HEK293 (cell line): ENCODE measurements at regions not wholly inside any gene's neighbourhood (a gene's known extent, or its start where the extent isn't known, plus 50 kb on each side); places are given as distances from the start of the nearest gene placed in this dataset.

Experiments
- CTCF ChIA-PET: fragments of 350-600 bp; formaldehyde crosslinking; extraction: SDS; loops from one replicate; lab custom pipeline; 2021; ENCODE audit warnings: antibody characterized with exemption; lab: Yijun Ruan, JAX
- POLR2A ChIA-PET: fragments of 300-600 bp; formaldehyde crosslinking; extraction: SDS; loops from one replicate; lab custom pipeline; 2020; ENCODE audit warnings: antibody characterized with exemption, inconsistent platforms; lab: Yijun Ruan, JAX
- H3K27ac ChIP-seq: fragments of 200-500 bp; sonication (Bioruptor generic); 2 replicates; pipeline ENCODE4 v1.5.1; 2014; ENCODE audit warnings: low read depth, low read length, control low read depth, inconsistent platforms; ENCODE audit errors: extremely low read depth
- H3K36me3 ChIP-seq, 2 experiments: fragments of 200-500 bp in 1 of 2; sonication (Bioruptor generic) in 1 of 2; 1 replicate in 1 of 2; 2 replicates in 1 of 2; pipeline ENCODE4 v1.5.1; 2014 to 2017; ENCODE audit warnings: inconsistent platforms in 2 of 2, low read length in 2 of 2; ENCODE audit not compliant: control insufficient read depth in 2 of 2, insufficient read depth in 1 of 2
- H3K4me1 ChIP-seq: fragments of 200-500 bp; sonication (Bioruptor generic); 2 replicates; pipeline ENCODE4 v1.5.1; 2014; ENCODE audit warnings: mild to moderate bottlenecking, low read length, inconsistent platforms; ENCODE audit not compliant: control insufficient read depth, insufficient read depth
- H3K4me3 ChIP-seq: 2 replicates; pipeline ENCODE4 v1.5.1; 2011; ENCODE audit warnings: low read depth, mild to moderate bottlenecking, control low read depth, low read length, moderate library complexity
- H3K9me3 ChIP-seq: fragments of 200-500 bp; sonication (Bioruptor generic); 2 replicates; pipeline ENCODE4 v1.5.1; 2014; ENCODE audit warnings: low read depth, low read length, inconsistent platforms; ENCODE audit not compliant: control insufficient read depth, insufficient read depth
- HOXA7 ChIP-seq: sonication (generic); formaldehyde crosslinking; IDR thresholded peaks from 2 replicates; pipeline ENCODE4 v1.8.1; 2022; ENCODE audit warnings: missing genetic modification reagents, borderline replicate concordance
- PRDM10 ChIP-seq: fragments of 450-650 bp; formaldehyde crosslinking; IDR thresholded peaks from 2 replicates; pipeline ENCODE4 v1.5.1; 2016; ENCODE audit warnings: missing biosample characterization, missing genetic modification characterization
- REST ChIP-seq: fragments of 450-650 bp; formaldehyde crosslinking; IDR thresholded peaks from 2 replicates; pipeline ENCODE4 v1.5.1; 2016; ENCODE audit warnings: missing biosample characterization, missing genetic modification characterization
- ZBTB26 ChIP-seq: fragments of 450-650 bp; formaldehyde crosslinking; optimal IDR thresholded peaks from 2 replicates; pipeline ENCODE3; 2016; ENCODE audit warnings: missing biosample characterization, mild to moderate bottlenecking, missing genetic modification characterization
- ZFP41 ChIP-seq: fragments of 450-650 bp; formaldehyde crosslinking; IDR thresholded peaks from 2 replicates; pipeline ENCODE4 v1.5.1; 2016; ENCODE audit warnings: missing biosample characterization, missing genetic modification characterization, borderline replicate concordance
- ZNF248 ChIP-seq: fragments of 450-650 bp; formaldehyde crosslinking; IDR thresholded peaks from 2 replicates; pipeline ENCODE4 v1.5.1; 2017; ENCODE audit warnings: missing biosample characterization, missing genetic modification characterization
- ZNF26 ChIP-seq: fragments of 450-650 bp; formaldehyde crosslinking; IDR thresholded peaks from 2 replicates; pipeline ENCODE4 v1.5.1; 2016; ENCODE audit warnings: missing biosample characterization, missing genetic modification characterization
- ZNF362 ChIP-seq: fragments of 450-650 bp; formaldehyde crosslinking; IDR thresholded peaks from 2 replicates; pipeline ENCODE4 v1.5.1; 2016; ENCODE audit warnings: missing biosample characterization, missing genetic modification characterization
- ZNF510 ChIP-seq: fragments of 450-650 bp; formaldehyde crosslinking; IDR thresholded peaks from 2 replicates; pipeline ENCODE4 v1.5.1; 2018; ENCODE audit warnings: mild to moderate bottlenecking, missing genetic modification characterization, missing biosample characterization; ENCODE audit not compliant: insufficient replicate concordance
- ZNF639 ChIP-seq: fragments of 450-650 bp; formaldehyde crosslinking; IDR thresholded peaks from 2 replicates; pipeline ENCODE4 v1.5.1; 2016; ENCODE audit warnings: missing biosample characterization, missing genetic modification characterization
- ZNF645 ChIP-seq: fragments of 450-650 bp; formaldehyde crosslinking; IDR thresholded peaks from 2 replicates; pipeline ENCODE4; 2016; ENCODE audit warnings: missing biosample characterization, missing genetic modification characterization
- ZNF692 ChIP-seq: fragments of 450-650 bp; formaldehyde crosslinking; IDR thresholded peaks from 2 replicates; pipeline ENCODE4 v1.5.1; 2016; ENCODE audit warnings: missing biosample characterization, missing genetic modification characterization
- ZNF837 ChIP-seq: fragments of 450-650 bp; formaldehyde crosslinking; IDR thresholded peaks from 2 replicates; pipeline ENCODE4 v1.5.1; 2016; ENCODE audit warnings: missing biosample characterization, missing genetic modification characterization

GRCh38 chr3:34837848-34838741 lies 801.2 kb upstream of the ARPP21 start:
- no peaks in the 10 kb centered on the region for H3K36me3 ChIP-seq
- TF ChIP-seq ZNF362 (no peak), ZNF248 (tag by site-specific recombination) (no peak), PRDM10 (tag by site-specific recombination) (no peak), REST (tag by site-specific recombination) (no peak), ZNF692 (tag by site-specific recombination) (no peak), ZBTB26 (tag by site-specific recombination) (no peak), ZNF26 (tag by site-specific recombination) (no peak), HOXA7 (CRISPR knock-in tag) (no peak), ZNF837 (tag by site-specific recombination) (no peak), ZNF645 (tag by site-specific recombination) (no peak), ZNF639 (tag by site-specific recombination) (no peak), ZFP41 (tag by site-specific recombination) (no peak), ZNF510 (tag by site-specific recombination) (no peak)
- H3K27ac ChIP-seq: no peak overlapping the region
- ChIA-PET POLR2A (no interaction called here), CTCF (interaction anchor here (0.6 kb wide), 1 partner anchor 1722 kb away, joined by 3 read pairs; no protein-coding TSS in a partner anchor)
- H3K4me3 ChIP-seq: no peak overlapping the region
- H3K9me3 ChIP-seq: no peaks in the 10 kb centered on the region
- no peaks in the 10 kb centered on the region for H3K4me1 ChIP-seq
